Fibroblast of lung (primary cell): ENCODE measurements at regions not wholly inside any gene's neighbourhood (a gene's known extent, or its start where the extent isn't known, plus 50 kb on each side); places are given as distances from the start of the nearest gene placed in this dataset.

ENCODE experiments used
- DNase-seq, 2 donors: peaks; one replicate each; pipeline versions ENCODE4 v3.0.0 to v3.0.0-alpha.2; 2010; ENCODE audit warnings: low read depth in 2 of 2
- H2AFZ ChIP-seq: 2 replicates; pipeline ENCODE4 v1.5.1; 2012; ENCODE audit warnings: low read length, control low read depth, inconsistent platforms
- H3K27ac ChIP-seq: 2 replicates; pipeline ENCODE4 v1.5.1; 2011; ENCODE audit warnings: low read length, control low read depth; ENCODE audit not compliant: insufficient read depth
- H3K27me3 ChIP-seq: 2 replicates; pipeline ENCODE4 v1.5.1; 2011; ENCODE audit warnings: mild to moderate bottlenecking, low read length; ENCODE audit not compliant: control insufficient read depth, insufficient read depth
- H3K36me3 ChIP-seq: 2 replicates; pipeline ENCODE4 v1.5.1; 2011; ENCODE audit warnings: low read length; ENCODE audit not compliant: control insufficient read depth, insufficient read depth
- H3K4me1 ChIP-seq: 2 replicates; pipeline ENCODE4 v1.5.1; 2011; ENCODE audit warnings: low read length; ENCODE audit not compliant: control insufficient read depth, insufficient read depth; ENCODE audit errors: extremely low read depth
- H3K4me2 ChIP-seq: 2 replicates; pipeline ENCODE4 v1.5.1; 2011; ENCODE audit warnings: low read length, control low read depth; ENCODE audit not compliant: insufficient read depth; ENCODE audit errors: extremely low read depth
- H3K4me3 ChIP-seq, 4 experiments: fragments of 200-600 bp in 1 of 4; sonication (generic) in 1 of 4; replicated peaks in 1 of 4; 2 replicates each; pipeline ENCODE4 v1.5.1; 2011 to 2016; ENCODE audit warnings: low read length in 4 of 4, low read depth in 3 of 4, mild to moderate bottlenecking in 3 of 4, control low read depth in 2 of 4, inconsistent platforms in 1 of 4, mixed read lengths in 1 of 4; ENCODE audit not compliant: insufficient read depth in 1 of 4; ENCODE audit errors: control extremely low read depth in 1 of 4
- H3K79me2 ChIP-seq: 2 replicates; pipeline ENCODE4 v1.5.1; 2012; ENCODE audit warnings: mild to moderate bottlenecking, low read length, inconsistent platforms; ENCODE audit not compliant: control insufficient read depth, insufficient read depth
- H3K9ac ChIP-seq: 2 replicates; pipeline ENCODE4 v1.5.1; 2011; ENCODE audit warnings: mild to moderate bottlenecking, low read length, control low read depth; ENCODE audit not compliant: insufficient read depth
- H3K9me3 ChIP-seq: 2 replicates; pipeline ENCODE4 v1.5.1; 2012; ENCODE audit warnings: low read depth, low read length; ENCODE audit not compliant: control insufficient read depth, insufficient read depth
- H4K20me1 ChIP-seq: 2 replicates; pipeline ENCODE4 v1.5.1; 2011; ENCODE audit warnings: low read length; ENCODE audit not compliant: control insufficient read depth, insufficient read depth; ENCODE audit errors: extremely low read depth
- EZH2 ChIP-seq: IDR thresholded peaks from 2 replicates; pipeline ENCODE4 v1.5.1; 2012; ENCODE audit warnings: low read length, control low read depth, mild to moderate bottlenecking; ENCODE audit errors: missing control alignments
- TF ChIP-seq, protein P1 (sequence below), 2 donors: IDR thresholded peaks in 1 of 2; conservative IDR thresholded peaks in 1 of 2; 1 replicate in 1 of 2; 2 replicates in 1 of 2; pipeline ENCODE4 v1.5.1; 2011 to 2012; ENCODE audit warnings: low read length in 2 of 2, control low read depth in 1 of 2, inconsistent platforms in 1 of 2, low read depth in 1 of 2, mild to moderate bottlenecking in 1 of 2

- no peak overlapping the region for H3K9ac ChIP-seq
- no peak for DNase-seq
- no peaks in the 10 kb centered on the region for H3K79me2 ChIP-seq
- no peaks in the 10 kb centered on the region for H3K36me3 ChIP-seq
- H3K4me2 ChIP-seq, result no peak overlapping the region
- TF ChIP-seq, protein P1, sequence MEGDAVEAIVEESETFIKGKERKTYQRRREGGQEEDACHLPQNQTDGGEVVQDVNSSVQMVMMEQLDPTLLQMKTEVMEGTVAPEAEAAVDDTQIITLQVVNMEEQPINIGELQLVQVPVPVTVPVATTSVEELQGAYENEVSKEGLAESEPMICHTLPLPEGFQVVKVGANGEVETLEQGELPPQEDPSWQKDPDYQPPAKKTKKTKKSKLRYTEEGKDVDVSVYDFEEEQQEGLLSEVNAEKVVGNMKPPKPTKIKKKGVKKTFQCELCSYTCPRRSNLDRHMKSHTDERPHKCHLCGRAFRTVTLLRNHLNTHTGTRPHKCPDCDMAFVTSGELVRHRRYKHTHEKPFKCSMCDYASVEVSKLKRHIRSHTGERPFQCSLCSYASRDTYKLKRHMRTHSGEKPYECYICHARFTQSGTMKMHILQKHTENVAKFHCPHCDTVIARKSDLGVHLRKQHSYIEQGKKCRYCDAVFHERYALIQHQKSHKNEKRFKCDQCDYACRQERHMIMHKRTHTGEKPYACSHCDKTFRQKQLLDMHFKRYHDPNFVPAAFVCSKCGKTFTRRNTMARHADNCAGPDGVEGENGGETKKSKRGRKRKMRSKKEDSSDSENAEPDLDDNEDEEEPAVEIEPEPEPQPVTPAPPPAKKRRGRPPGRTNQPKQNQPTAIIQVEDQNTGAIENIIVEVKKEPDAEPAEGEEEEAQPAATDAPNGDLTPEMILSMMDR (conservative IDR thresholded peaks at IDR 0.05 in 1 of 2, IDR thresholded peaks at IDR 0.05 in 1 of 2; ENCODE audit: low read depth in 1 of 2, low read length in 2 of 2), result no peak
- no peak for TF ChIP-seq EZH2
- H3K27ac ChIP-seq, result no peak overlapping the region
- H4K20me1 ChIP-seq, result no peaks in the 10 kb centered on the region
- H3K4me1 ChIP-seq, result no peaks in the 10 kb centered on the region
- H3K4me3 ChIP-seq, result no peak overlapping the region
- H3K9me3 ChIP-seq, result no peaks in the 10 kb centered on the region
- no peak overlapping the region for H2AFZ ChIP-seq
- H3K27me3 ChIP-seq, result no peaks in the 10 kb centered on the region
Observed at GRCh38 chr1:178020968-178021640, 51.2 kb upstream of the SEC16B start.

DNA sequence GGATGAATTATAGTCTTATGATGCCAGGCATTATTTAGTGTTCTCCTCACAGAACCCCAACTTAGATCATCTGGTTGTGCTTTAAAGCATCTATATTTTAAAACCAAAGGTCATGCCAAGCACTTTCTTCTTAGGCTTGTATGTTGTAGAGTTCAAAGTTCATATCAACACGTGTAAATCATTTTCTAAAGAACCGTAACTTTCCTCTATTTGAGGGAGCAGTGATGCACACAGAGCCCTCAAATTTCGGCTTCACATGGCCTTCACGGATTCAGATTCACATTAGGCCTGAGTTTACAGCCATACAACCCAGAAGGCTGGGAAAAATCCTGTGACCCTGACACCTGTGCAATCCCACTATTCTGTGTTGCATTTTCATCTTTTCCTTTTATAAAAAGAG lies 52.1 kb upstream of the SEC16B start:
- Histone ChIP-seq H2AFZ (no peak overlapping the region), H3K4me2 (no peak overlapping the region), H3K79me2 (no peaks in the 10 kb centered on the region), H3K4me3 (no peak overlapping the region), H3K4me1 (no peaks in the 10 kb centered on the region), H3K27ac (no peak overlapping the region), H3K36me3 (no peaks in the 10 kb centered on the region), H3K9me3 (no peaks in the 10 kb centered on the region), H4K20me1 (no peaks in the 10 kb centered on the region), H3K27me3 (no peaks in the 10 kb centered on the region), H3K9ac (no peak overlapping the region)
- no peak for DNase-seq
- TF ChIP-seq EZH2, result no peak
- TF ChIP-seq, protein P1 (conservative IDR thresholded peaks at IDR 0.05 in 1 of 2, IDR thresholded peaks at IDR 0.05 in 1 of 2; ENCODE audit: low read depth in 1 of 2, low read length in 2 of 2), result no peak

- Histone ChIP-seq H3K27me3 (no peaks in the 10 kb centered on the region), H3K27ac (no peak overlapping the region), H3K4me1 (no peaks in the 10 kb centered on the region), H3K9me3 (no peaks in the 10 kb centered on the region), H3K4me2 (no peak overlapping the region), H3K79me2 (no peaks in the 10 kb centered on the region), H4K20me1 (no peaks in the 10 kb centered on the region), H2AFZ (no peak overlapping the region), H3K9ac (no peak overlapping the region), H3K4me3 (no peak overlapping the region), H3K36me3 (no peaks in the 10 kb centered on the region)
- TF ChIP-seq, protein P1 (conservative IDR thresholded peaks at IDR 0.05 in 1 of 2, IDR thresholded peaks at IDR 0.05 in 1 of 2; ENCODE audit: low read depth in 1 of 2, low read length in 2 of 2), result no peak
- TF ChIP-seq EZH2, result no peak
- peak in 1 of 2 donors; percentile 33 for DNase-seq
Observed at GRCh38 chr1:178023181-178023618, 53.3 kb upstream of the SEC16B start.
